ENCODE measurements at regions not wholly inside any gene's neighbourhood (a gene's known extent, or its start where the extent isn't known, plus 50 kb on each side); places are given as distances from the start of the nearest gene placed in this dataset.

GRCh38 chr6:137724495-137725211, 142.4 kb upstream of the TNFAIP3 start:
- Mint-ChIP-seq H3K4me1 (ENCODE audit: unreplicated experiment) (peaks cover 7% of the 10 kb centered on the region), H3K4me3 (ENCODE audit: unreplicated experiment) (no peak overlapping the region), H3K27me3 (ENCODE audit: unreplicated experiment) (no peaks in the 10 kb centered on the region), H3K27ac (ENCODE audit: unreplicated experiment) (no peak overlapping the region), H3K9me3 (ENCODE audit: unreplicated experiment) (no peaks in the 10 kb centered on the region), H3K36me3 (ENCODE audit: unreplicated experiment) (no peaks in the 10 kb centered on the region)
- no peak for TF ChIP-seq CTCF (IDR thresholded peaks at IDR 0.05)
- DNase-seq (ENCODE audit: extremely low spot score, unreplicated experiment), result no peak

- peaks cover 7% of the 10 kb centered on the region for H3K4me1 Mint-ChIP-seq (ENCODE audit: unreplicated experiment)
- no peak for TF ChIP-seq CTCF (IDR thresholded peaks at IDR 0.05)
- no peak overlapping the region for H3K27ac Mint-ChIP-seq (ENCODE audit: unreplicated experiment)
Observed at GRCh38 chr6:137725949-137726348, 141.1 kb upstream of the TNFAIP3 start.

DNA sequence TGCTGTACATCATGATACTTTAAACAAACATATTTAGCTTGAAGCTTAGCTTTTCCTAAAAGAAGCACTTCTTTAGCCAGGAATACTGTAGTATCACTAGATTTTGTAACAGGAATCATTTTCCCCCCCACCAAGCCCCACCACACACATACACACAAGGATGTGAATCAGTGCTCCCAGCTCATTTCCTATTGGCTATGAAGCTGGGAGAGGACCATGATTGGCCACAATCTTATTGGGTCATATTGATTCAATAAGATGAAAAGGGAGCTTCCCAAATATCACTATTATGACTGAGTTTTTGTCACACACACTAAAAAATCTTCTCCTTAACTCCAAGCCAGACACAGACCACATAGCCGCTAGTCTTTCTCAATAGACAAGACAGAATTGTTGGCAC, 140.5 kb upstream of the TNFAIP3 start:
- no peak for TF ChIP-seq CTCF (IDR thresholded peaks at IDR 0.05)

More at GRCh38 chr6:137725949-137726348, 141.1 kb upstream of the TNFAIP3 start:
- Mint-ChIP-seq H3K4me3 (ENCODE audit: unreplicated experiment) (no peak overlapping the region), H3K36me3 (ENCODE audit: unreplicated experiment) (no peaks in the 10 kb centered on the region), H3K27me3 (ENCODE audit: unreplicated experiment) (no peaks in the 10 kb centered on the region), H3K9me3 (ENCODE audit: unreplicated experiment) (no peaks in the 10 kb centered on the region)
- DNase-seq (ENCODE audit: extremely low spot score, unreplicated experiment), result no peak

DNA sequence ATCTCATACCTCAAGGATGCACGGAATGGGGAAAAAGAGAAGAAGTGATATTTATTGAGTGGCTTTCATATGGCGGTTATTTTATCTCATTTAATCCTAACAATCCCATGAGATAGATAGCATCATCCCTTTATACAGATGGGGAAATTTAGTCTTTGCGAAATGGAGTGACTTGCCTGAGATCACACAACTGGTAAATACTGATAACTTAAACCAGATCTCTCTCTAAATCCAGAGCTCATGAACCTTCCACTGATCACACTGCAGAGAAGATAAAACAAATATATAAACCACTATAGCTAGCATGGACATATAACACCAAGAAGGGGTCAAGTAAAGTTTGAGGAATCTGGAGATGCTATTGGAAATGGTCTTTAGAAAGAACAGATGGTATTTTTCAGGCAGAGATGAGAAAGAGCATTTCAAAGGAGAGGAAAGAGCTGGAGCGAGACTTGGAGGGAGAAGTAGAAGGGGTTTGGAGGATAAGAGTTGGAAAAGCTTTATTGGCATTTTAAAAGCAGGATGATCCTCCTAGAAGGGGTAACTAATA, 139.8 kb upstream of the TNFAIP3 start:
- Mint-ChIP-seq H3K4me1 (ENCODE audit: unreplicated experiment) (peaks cover 14% of the 10 kb centered on the region), H3K36me3 (ENCODE audit: unreplicated experiment) (no peaks in the 10 kb centered on the region), H3K27me3 (ENCODE audit: unreplicated experiment) (no peaks in the 10 kb centered on the region), H3K9me3 (ENCODE audit: unreplicated experiment) (no peaks in the 10 kb centered on the region), H3K4me3 (ENCODE audit: unreplicated experiment) (no peak overlapping the region), H3K27ac (ENCODE audit: unreplicated experiment) (no peak overlapping the region)
- DNase-seq (ENCODE audit: extremely low spot score, unreplicated experiment), result no peak
- TF ChIP-seq CTCF (IDR thresholded peaks at IDR 0.05), result no peak

More for the DNA sequence above, 140.5 kb upstream of the TNFAIP3 start:
- Mint-ChIP-seq H3K9me3 (ENCODE audit: unreplicated experiment) (no peaks in the 10 kb centered on the region), H3K27me3 (ENCODE audit: unreplicated experiment) (no peaks in the 10 kb centered on the region), H3K36me3 (ENCODE audit: unreplicated experiment) (no peaks in the 10 kb centered on the region), H3K4me3 (ENCODE audit: unreplicated experiment) (no peak overlapping the region), H3K27ac (ENCODE audit: unreplicated experiment) (no peak overlapping the region), H3K4me1 (ENCODE audit: unreplicated experiment) (peaks cover 7% of the 10 kb centered on the region)
- DNase-seq (ENCODE audit: extremely low spot score, unreplicated experiment), result no peak

All from osteocyte (in vitro differentiated cells).